ENCODE measurements at regions not wholly inside any gene's neighbourhood (a gene's known extent, or its start where the extent isn't known, plus 50 kb on each side); places are given as distances from the start of the nearest gene placed in this dataset.

GRCh38 chr5:173835131-173835530 lies 53.0 kb upstream of the CPEB4 start:
- no peak for DNase-seq

DNA sequence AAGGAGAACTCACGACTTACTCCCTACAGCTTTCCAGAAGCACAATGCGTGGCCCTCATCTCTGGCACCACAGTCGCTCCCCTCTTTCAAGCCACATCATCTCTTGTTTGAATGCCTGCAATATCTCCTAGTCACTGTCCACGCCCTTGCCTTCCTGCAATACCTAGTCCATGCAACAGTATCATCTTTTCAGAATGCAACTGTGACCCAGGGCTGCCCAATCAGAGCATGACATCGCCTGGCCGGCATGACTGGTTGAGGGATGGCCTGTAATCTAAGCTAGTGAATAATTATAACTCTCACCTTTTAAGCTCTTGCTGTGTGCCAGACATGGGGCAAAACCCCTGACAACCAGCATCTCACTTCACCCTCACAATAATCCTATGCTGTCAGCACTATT lies 52.5 kb upstream of the CPEB4 start:
- no peak for DNase-seq

- no peak for DNase-seq
These were observed 50.5 kb upstream of the CPEB4 start for GRCh38 chr5:173837654-173838053.

All from NCI-H1930 (cell line).